Activated naive CD4-positive, alpha-beta T cell treated with Interleukin-2 at 50 U/mL for 16 hours (primary cell): ENCODE measurements at regions not wholly inside any gene's neighbourhood (a gene's known extent, or its start where the extent isn't known, plus 50 kb on each side); places are given as distances from the start of the nearest gene placed in this dataset.

Experiments
- DNase-seq: peaks from one replicate; pipeline ENCODE4 v3.0.0-alpha.2; 2020

DNA sequence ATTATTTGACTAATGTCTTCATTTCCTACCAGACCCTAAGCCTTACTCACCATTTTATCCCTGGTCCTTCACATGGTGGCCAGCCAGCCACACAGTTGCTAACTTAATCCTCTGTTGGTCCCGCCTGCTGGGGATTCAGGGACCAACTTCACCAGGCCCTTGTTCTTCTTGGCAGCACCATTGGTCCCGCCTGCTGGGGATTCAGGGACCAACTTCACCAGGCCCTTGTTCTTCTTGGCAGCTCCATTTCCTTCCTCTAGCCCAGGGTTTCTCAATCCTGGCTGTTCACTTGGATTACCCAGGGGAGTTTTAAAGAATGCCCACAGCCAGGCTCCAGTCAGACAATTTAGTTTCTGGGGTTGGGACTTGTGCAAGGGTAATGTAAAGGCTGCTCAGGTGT is 233.1 kb upstream of the CSF3R start:
- DNase-seq, result no peak

DNA sequence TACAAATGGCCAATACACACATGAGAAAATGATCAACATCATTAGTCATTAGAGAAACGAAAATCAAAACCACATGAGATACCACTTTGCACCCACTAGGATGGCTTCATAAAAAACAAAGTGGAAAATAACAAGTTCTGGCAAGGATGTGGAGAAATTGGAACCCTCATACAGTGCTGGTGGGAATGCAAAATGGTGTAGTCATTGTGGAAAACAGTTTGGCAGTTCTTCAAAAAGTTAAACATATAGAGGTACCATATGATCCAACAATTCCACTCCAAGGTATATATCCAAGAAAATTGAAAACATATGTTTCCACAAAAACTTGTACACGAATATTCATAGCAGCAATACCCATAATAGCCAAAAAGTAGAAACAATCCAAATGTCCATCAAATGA is 231.6 kb upstream of the CSF3R start:
- no peak for DNase-seq

DNA sequence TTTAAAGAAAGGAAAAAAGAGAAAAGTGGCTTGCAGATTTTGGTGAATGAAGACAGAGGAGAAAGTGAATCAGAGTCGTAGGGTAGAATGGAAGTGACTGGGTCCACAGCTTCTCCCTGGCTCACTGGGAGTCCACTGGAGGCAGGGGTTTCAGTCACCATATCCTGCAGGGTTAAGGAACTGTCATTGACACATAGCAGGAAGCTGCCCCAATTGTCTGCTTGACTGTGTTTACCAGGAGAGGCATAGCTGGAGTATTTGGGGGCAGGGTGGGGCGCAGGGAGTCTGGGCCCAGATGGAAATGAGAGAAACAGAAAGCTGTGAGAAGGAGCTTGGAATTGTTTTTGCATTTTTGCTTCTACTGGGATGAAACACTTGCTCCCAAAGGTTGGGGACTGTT is 228.8 kb upstream of the CSF3R start:
- no peak for DNase-seq

DNA sequence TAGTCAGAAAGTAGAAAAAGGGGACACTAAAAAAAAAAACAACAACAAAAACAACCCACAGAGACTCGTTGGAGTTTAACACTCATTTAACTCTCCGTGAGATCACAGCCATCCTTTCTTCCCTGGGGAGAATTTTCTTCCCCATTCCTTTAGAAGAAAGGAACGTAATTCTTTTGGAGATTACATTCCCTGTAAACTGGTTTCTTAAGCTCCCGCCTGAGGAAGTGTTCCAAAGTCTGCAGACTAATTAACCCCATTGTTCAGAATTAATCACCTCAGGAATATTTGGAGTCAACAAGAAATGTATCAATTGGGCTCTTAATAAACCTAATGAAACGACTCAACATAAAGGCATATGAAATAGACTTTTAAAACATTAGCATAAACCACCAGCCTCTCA is 228.2 kb upstream of the CSF3R start:
- no peak for DNase-seq

DNA sequence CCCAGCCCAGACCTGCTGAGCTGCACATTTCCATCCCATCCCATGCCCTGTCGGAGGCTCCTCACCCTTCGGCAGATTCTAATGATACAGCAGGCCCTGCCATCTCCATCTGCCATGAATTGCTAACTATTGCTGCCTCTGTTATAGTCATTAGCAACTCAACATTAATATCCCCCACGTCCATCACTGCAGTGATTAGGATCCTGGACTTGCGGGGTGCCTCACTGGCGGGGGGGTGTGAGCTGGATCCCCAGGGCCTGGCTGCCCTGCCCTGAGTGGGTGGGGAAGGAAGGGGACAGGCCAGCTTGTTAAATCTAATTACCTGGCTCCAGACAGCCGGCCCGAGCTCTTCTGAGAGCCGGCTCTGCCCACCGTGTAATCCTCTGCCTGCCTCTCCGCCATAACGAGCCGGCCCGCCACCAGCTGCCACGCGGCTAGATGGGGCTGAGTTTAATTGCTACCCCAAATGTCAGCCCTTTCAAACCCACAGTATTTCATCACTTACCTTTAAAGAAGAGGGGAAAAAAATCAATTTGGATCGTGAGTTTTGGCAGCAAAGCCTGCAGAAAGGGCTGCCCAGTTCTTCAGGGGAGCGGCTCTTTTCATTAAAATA is 227.3 kb upstream of the CSF3R start:
- no peak for DNase-seq

DNA sequence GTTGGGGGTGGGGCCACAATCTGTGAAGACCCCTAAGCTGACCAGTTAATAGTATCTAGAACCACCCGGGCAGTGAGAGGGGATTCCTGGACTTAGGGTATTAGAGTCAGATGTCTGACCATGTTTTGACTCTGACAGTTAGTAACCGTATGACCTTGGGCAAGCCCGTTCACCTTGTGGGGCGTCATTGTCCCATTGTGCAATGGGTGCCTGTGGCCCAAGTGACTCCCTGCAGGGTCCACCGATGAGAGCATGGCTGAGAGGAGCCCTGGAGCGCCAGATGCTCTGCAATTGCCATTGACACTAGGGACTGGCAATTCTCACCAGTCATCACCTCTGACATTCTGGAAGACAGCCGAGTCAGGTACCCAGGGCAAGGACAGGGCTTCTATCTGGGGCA is 225.9 kb upstream of the CSF3R start:
- no peak for DNase-seq

- no peak for DNase-seq
These were observed 224.5 kb upstream of the CSF3R start for GRCh38 chr1:36707221-36707620.

- no peak for DNase-seq
These were observed 223.7 kb upstream of the CSF3R start for GRCh38 chr1:36706416-36706815.

GRCh38 chr1:36705629-36706028 is 222.9 kb upstream of the CSF3R start:
- no peak for DNase-seq

- peak; percentile 54 for DNase-seq
These were observed 221.0 kb upstream of the CSF3R start for GRCh38 chr1:36703526-36704208.

DNA sequence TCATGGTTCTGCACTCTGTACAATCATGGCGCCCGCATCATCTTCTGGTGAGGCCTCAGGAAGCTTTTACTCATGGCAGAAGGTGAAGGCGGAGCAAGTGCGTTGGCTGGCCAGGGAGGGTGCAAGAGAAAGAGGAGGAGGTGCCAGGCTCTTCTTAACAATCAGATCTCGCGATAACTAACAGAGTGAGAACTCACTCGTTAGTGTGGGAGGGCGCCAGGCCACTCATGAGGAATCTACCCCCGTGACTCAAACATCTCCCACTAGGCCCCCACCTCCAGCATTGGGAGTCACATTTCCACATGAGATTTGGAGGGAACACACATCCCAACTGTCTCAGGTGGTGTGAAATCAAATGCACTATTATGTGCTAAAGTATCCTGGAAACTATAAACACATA is 220.2 kb upstream of the CSF3R start:
- no peak for DNase-seq

GRCh38 chr1:36699113-36699911 is 216.6 kb upstream of the CSF3R start:
- no peak for DNase-seq

DNA sequence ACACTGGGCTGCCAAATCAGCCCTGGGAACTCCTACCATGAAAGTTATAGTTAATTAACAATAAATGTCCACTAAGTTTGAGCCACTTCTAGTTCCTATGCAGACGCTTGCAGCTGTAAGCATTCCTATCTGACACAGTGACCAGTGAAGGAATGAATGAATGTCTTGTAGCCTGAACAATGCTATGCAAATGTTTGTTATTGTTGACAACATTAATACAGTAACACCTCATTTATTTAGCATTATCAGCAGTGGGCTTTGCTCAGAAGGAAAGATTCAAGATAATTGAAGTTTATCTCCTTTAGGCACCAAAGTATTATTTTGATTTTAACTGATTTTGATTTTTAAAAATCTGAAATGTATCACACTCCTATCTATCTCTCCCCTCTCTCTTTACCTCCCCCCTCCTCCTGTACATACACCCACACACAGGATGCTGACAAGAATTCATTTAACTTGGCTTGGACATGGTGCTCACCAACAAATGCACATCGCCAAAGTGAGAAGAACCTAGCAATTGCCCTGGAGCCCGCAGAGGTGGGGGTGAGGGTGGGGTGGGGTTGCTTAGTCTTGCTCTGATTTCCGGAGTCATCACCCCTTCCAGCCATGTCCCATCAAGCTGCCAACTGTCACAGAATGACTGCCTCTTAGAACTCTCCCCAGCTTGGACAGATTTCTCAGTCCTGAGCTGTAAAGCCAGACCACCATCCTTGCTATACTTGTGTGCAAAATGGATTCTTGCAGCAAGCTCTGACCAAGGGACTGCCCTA is 215.3 kb upstream of the CSF3R start:
- no peak for DNase-seq

- no peak for DNase-seq
These were observed 213.7 kb upstream of the CSF3R start for GRCh38 chr1:36696261-36696940.

GRCh38 chr1:36693603-36694002 is 210.9 kb upstream of the CSF3R start:
- no peak for DNase-seq

DNA sequence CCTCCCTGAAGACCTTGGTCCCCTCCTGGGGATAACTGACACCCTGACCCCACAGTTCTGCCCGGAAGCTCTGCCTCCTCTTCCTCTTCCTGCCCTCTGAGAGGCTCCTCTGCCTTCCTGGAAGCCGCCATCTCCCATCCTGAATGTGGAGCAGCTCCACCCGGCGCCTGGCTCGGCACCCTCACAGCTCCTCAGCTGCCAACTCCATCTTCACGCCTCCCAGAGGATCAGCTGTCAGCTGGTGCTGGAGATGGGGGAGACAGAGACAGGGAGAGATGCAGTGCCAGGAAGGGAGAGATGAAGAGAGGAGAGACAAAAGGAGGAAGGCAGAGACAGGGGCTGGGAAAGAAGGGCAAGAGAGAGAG is 210.4 kb upstream of the CSF3R start:
- no peak for DNase-seq

DNA sequence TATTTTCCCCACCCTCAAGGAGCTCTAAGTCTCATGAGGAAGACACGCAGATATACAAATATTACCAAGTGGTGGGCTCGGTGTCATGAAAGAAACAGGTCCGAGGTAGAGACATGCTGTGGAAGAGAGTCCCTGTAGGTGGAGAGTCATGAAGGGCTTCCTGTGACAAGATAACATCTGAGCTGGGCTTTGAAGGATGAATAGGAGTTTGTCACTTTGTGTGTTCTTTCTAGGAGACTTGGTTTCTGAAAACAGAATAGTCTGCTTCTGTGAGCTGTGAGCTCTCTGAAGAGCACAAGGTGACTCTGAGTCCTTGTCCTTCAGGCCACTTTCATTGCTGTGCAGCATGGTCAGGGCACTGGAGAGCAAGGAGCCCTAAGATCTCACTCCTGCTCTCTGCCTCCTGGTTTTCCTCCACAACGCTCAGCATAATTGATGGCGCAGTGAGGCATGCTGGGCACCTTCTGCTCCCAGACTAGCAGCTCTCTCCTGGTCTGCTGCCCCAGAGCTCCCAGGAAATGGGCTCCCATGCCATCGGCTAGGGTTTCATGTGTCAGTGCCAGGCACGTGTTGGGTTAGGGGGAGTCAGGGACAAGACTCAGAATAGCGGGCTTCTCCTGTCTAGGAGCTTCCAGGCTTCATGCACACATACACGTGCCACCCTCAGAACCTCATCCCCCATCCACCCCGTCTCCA is 209.9 kb upstream of the CSF3R start:
- DNase-seq, result no peak

DNA sequence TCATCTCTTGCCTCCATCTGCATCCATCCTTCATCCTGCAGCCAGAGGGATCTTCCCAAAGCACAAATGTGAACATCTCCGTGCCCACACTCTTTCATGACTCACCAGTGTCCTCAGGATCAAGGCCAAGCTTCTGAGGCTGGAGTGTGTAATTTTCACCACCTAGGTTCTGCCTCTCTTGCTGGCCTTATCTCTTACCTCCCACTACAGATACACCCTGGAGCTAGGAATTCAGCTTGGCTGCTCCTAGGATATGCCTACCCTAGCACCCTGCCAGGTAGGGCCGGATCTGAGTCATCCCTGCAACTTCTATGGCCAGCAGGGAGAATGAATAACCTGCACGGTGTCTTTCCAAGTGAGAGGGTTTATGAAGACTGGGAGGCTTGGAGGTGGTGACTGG is 208.7 kb upstream of the CSF3R start:
- no peak for DNase-seq

DNA sequence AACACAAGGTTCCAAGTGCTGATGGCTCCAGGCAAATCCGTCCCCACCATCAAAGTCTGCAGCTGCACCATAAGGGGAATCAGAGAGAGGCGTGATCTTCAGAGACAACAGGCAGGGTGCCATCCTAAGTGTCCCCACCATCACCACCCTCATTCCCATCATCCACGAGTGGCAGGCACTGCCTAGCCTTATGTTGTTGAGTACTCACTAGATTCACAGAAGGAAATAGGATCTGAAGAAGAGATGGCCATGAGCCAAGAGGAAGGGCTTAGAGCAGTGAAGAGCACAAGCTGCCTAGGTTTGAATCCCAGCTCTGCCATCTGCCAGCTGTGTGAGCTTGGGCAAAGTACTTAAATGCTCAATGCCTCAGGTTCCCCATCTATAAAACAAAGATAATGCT is 207.3 kb upstream of the CSF3R start:
- no peak for DNase-seq

GRCh38 chr1:36687312-36687711 is 204.6 kb upstream of the CSF3R start:
- DNase-seq, result no peak

DNA sequence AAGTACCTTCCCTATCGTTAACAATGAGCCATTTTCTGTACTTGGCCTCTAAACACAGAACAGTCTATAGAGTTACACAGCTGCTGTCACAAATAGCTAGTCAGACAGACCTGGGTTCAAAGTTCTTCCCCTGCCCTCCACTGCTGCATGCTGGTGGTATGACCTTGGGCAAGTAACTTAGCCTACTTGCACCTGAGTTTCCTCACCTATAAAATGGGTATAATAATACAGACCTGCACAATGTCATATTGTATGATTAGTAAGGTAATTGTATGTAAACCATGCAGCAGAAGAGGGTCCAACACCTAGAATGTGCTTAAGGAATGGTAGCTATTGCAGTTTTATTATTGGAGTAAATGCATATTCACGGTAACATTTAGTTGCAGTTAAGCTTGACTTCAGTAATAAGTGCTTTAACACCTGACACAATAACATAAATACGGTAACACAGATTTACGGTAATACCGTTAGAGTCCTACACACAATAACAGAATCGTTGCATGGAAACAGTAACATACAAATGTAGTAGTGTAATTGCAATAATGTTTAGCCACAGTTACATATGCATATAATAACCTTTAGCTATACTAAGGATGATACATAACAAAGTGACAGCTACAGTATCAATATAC is 193.3 kb upstream of the CSF3R start:
- no peak for DNase-seq

- no peak for DNase-seq
These were observed 192.4 kb upstream of the CSF3R start for GRCh38 chr1:36675106-36675505.
